ENCODE measurements at regions not wholly inside any gene's neighbourhood (a gene's known extent, or its start where the extent isn't known, plus 50 kb on each side); places are given as distances from the start of the nearest gene placed in this dataset.

DNA sequence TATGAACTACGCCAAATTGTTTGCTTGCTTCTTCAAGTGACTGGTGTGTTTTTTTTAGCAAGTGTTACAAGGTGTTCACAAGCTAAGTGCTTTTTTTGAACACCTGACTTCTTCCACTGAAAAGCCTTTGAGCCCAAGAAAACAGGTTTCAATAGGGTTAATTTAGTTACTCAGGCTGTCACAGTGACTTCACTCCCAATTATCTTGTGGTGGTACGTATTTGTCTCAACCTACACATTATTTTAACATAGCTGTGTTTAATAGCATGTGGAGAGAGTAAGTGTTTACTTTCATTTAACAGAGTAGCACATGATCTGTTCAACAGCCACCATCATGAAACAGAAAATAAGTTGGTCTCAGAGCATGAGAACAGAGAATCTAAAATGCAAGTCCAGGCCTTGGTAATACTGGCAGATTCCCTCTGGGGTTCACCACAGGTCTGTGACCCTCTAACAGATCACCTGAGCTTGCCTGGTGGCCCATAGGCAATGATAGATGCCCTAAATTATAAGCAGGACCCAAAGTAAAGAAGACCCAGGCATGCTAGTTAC, 267.7 kb upstream of the SMARCA2 start:
- Mint-ChIP-seq H3K4me1 (no peaks in the 10 kb centered on the region), H3K4me3 (no peak overlapping the region), H3K27me3 (peaks cover 8% of the 10 kb centered on the region), H3K27ac (no peak overlapping the region), H3K9me3 (peaks cover 2% of the 10 kb centered on the region), H3K36me3 (ENCODE audit: low read depth) (no peaks in the 10 kb centered on the region)
- ChIA-PET POLR2A (no interaction called here), CTCF (no interaction called here)
- DNase-seq = no peak

DNA sequence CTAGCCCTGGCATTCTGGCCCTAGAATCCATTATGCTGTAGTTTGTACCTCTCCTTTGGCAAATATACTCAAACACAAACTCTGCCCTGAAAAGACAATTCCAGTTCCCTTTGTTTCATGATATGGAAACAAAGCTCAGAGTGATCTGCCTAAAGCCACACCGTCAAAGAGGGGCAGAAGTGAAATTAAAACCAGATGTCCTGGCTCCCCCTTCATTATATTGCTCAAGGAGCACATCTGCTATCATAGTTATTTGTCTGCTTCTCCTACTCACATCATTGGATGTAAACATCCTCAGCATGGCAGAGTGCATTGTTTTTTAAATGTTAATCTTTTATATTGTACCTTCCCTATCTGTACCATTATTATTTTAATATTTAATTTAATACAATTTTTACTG, 266.7 kb upstream of the SMARCA2 start:
- no peak overlapping the region for H3K4me3 Mint-ChIP-seq
- ChIA-PET CTCF (no interaction called here), POLR2A (no interaction called here)
- H3K27ac Mint-ChIP-seq = no peak overlapping the region
- no peak for DNase-seq
- peaks cover 2% of the 10 kb centered on the region for H3K9me3 Mint-ChIP-seq
- H3K4me1 Mint-ChIP-seq = no peaks in the 10 kb centered on the region
- H3K27me3 Mint-ChIP-seq = peaks cover 6% of the 10 kb centered on the region
- H3K36me3 Mint-ChIP-seq (ENCODE audit: low read depth) = no peaks in the 10 kb centered on the region

DNA sequence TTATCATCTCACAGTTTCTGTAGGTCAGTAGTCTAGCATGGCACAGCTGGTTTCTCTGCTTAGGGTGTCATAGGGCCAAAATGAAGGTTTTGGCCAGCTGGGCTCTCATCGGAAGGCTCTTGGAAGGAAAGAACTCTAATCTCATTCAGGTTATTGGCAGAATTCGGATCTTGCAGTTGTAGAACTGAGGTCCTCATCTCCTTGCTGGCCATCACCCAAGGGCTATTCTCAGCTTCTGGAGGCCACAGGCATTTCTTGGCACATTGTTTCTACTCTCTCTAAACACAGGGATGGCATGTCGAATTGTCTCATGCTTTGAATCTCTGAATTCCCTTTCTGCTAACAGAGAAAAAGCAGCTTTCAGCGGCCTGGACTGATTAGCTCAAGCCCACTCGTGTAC, 258.0 kb upstream of the SMARCA2 start:
- Mint-ChIP-seq H3K4me3 (no peak overlapping the region), H3K36me3 (ENCODE audit: low read depth) (no peaks in the 10 kb centered on the region), H3K27ac (no peak overlapping the region), H3K4me1 (no peaks in the 10 kb centered on the region), H3K9me3 (peaks cover 4% of the 10 kb centered on the region), H3K27me3 (no peaks in the 10 kb centered on the region)
- POLR2A ChIA-PET = no interaction called here
- CTCF ChIA-PET = no interaction called here
- no peak for DNase-seq

DNA sequence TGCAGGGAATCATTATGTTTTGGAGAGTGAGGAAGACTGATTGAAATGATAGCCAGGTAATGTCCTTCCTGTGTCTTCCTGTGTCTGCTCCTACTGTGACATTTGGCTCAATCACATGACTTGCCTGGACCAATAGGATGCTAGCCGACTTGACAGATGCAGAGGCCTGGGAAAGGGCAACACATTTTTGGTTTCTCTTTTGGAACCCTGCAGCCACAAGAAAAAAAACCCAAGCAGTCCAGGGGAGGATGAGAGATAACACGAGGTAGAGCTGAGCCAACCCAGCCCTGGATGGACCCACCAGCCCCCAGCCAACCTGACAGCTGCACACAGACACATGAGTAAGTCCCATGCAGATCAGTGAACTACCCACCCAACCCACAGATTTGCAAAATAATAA, 256.1 kb upstream of the SMARCA2 start:
- H3K27ac Mint-ChIP-seq = no peak overlapping the region
- no peak overlapping the region for H3K4me3 Mint-ChIP-seq
- H3K36me3 Mint-ChIP-seq (ENCODE audit: low read depth) = no peaks in the 10 kb centered on the region
- no peaks in the 10 kb centered on the region for H3K27me3 Mint-ChIP-seq
- no peak for DNase-seq
- H3K4me1 Mint-ChIP-seq = no peaks in the 10 kb centered on the region
- H3K9me3 Mint-ChIP-seq = peaks cover 4% of the 10 kb centered on the region
- ChIA-PET CTCF (no interaction called here), POLR2A (no interaction called here)

DNA sequence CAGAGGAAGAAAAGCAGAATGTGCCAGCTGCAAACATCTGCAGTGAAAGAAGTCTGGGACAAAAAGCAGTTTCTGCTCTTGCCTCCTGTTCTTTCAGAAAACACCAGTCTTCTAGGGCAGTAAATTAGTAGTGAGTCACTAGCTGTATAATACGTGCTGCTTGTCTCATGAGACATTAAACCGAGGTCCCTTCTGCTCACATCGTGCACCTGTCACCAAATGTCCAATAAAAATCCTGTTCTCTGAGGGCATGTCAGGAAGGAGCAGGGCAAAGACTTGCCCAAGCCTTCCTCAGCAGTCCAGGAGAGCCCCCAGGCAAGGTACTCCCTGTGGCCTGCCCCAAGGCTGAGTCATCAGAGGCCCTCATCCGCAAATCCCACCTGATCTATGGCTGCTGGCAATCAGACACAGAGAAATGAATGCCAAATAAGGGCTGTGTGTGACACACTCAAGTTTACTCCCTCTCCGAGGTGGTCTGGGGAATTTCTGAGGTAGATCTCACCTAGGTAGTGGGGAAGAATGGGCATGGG, 255.3 kb upstream of the SMARCA2 start:
- ChIA-PET CTCF (no interaction called here), POLR2A (no interaction called here)
- no peak for DNase-seq
- Mint-ChIP-seq H3K4me3 (no peak overlapping the region), H3K36me3 (ENCODE audit: low read depth) (no peaks in the 10 kb centered on the region), H3K9me3 (peaks cover 4% of the 10 kb centered on the region), H3K27ac (no peak overlapping the region), H3K4me1 (no peaks in the 10 kb centered on the region), H3K27me3 (peaks cover under 1% of the 10 kb centered on the region)

DNA sequence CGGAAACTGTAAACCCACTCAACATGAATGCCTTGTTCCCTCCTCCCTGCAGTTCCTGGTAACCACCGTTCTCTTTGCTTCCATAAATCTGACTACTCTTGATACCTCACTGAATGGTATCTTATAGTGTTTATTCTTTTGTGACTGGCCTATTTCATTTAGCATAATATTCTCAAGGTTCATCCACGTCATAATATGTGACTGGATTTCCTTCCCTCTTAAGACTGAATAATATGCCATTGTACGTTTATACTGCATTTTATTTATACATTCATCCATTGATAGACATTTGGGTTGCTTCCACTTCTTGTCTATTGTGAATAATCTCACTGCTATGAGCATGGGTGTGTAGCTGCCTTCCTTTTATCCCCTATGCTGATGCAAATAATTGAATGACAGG, 253.3 kb upstream of the SMARCA2 start:
- Mint-ChIP-seq H3K27me3 (peaks cover 7% of the 10 kb centered on the region), H3K4me1 (no peaks in the 10 kb centered on the region), H3K27ac (no peak overlapping the region), H3K9me3 (peaks cover 4% of the 10 kb centered on the region), H3K4me3 (no peak overlapping the region), H3K36me3 (ENCODE audit: low read depth) (no peaks in the 10 kb centered on the region)
- ChIA-PET CTCF (no interaction called here), POLR2A (no interaction called here)
- DNase-seq = no peak

DNA sequence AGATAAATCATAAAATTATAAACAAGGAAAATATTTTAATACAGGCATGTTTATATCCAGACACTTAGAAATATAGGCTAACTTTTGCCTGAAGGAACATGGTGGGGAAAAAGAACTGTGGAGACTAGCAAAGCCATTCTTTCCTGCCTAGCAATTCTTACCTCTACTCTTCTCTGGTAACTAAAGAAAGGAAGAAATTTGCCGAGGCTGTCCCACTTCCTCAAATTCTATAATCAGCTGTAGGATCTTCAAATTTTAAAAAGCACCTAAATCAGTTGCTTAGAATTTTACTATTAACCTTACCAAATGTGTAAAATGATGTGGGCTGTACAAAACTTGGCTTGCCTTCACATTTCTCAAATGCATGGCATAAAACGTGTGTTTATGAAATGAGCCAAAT, 249.1 kb upstream of the SMARCA2 start:
- ChIA-PET POLR2A (no interaction called here), CTCF (no interaction called here)
- Mint-ChIP-seq H3K9me3 (no peaks in the 10 kb centered on the region), H3K27ac (no peak overlapping the region), H3K36me3 (ENCODE audit: low read depth) (no peaks in the 10 kb centered on the region), H3K27me3 (peaks cover 8% of the 10 kb centered on the region), H3K4me3 (no peak overlapping the region), H3K4me1 (no peaks in the 10 kb centered on the region)
- DNase-seq = no peak

DNA sequence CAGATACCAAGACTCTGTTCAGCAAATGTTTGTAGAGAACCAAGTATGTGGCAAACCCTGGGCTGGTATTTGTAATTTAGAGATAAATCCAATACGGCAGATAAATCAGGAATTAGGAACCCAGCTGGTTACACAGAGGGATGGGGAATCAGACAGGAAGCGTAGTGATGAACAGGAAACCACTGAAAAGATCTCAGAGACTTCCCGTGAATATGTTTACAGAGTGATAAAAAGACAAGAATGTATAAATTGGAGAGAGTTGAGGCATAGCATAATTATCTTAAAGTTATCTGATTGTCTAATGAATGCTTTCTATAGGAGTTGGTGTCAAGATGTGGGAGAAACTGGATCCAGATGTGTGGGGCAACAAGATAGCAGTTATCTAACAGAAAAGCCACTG, 246.6 kb upstream of the SMARCA2 start:
- Mint-ChIP-seq H3K27ac (no peak overlapping the region), H3K9me3 (no peaks in the 10 kb centered on the region), H3K4me1 (no peaks in the 10 kb centered on the region), H3K4me3 (no peak overlapping the region), H3K27me3 (peaks cover 8% of the 10 kb centered on the region), H3K36me3 (ENCODE audit: low read depth) (no peaks in the 10 kb centered on the region)
- POLR2A ChIA-PET = no interaction called here
- CTCF ChIA-PET = no interaction called here
- no peak for DNase-seq

DNA sequence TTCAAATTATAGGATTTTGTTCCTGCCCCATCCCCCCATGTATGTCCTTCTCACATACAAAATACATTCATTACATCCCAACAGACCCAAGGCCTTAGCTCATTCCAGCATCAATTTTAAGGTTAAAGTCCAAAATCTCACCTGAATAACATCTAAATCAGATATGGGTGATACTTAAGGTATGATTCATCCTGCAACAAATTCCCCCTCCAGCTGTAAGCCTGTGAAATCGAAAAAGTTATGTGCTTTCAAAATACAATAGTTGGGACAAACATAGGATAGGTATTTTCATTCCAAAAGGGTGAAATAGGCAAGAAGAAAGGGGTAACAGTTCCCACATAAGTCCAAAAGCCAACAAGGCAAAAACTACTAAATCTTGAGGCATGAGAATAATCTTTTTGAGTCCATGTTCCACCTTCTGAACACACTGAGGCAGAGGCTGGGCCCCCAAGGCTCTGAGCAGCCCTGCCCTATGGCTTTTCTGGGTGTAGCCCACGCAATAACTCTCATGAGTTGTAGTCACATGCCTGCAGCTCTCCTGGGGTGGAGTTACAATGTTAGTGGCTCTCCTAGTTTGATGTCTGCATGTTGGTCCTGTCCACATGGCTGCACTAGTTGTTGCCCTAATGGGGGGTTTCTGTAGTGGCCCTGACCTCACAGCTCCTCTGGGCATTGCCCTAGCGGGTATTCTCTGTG, 243.9 kb upstream of the SMARCA2 start:
- peaks cover 6% of the 10 kb centered on the region for H3K27me3 Mint-ChIP-seq
- POLR2A ChIA-PET = no interaction called here
- CTCF ChIA-PET = no interaction called here
- no peaks in the 10 kb centered on the region for H3K4me1 Mint-ChIP-seq
- no peaks in the 10 kb centered on the region for H3K9me3 Mint-ChIP-seq
- H3K36me3 Mint-ChIP-seq (ENCODE audit: low read depth) = no peaks in the 10 kb centered on the region
- H3K27ac Mint-ChIP-seq = no peak overlapping the region
- DNase-seq = no peak
- H3K4me3 Mint-ChIP-seq = no peak overlapping the region

DNA sequence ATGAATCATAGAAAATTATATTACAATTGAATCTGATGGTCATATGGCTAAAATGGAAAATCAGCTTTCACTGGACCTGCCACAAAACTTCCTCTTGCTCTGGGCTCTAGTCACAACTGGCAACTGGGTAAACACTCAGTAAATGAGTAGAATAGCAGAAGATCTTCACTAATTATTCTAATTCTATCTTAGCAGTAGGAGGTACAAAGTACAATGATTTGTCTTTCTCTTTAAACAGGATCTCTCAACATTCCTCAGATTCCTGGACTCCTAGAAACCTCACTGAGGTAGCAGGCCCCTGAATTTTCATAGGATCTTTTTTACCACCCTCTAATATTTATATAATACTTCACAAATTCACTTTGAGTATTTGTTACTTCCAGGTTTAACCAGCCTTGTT, 239.9 kb upstream of the SMARCA2 start:
- CTCF ChIA-PET = no interaction called here
- Mint-ChIP-seq H3K4me1 (no peaks in the 10 kb centered on the region), H3K9me3 (no peaks in the 10 kb centered on the region), H3K4me3 (no peak overlapping the region), H3K27ac (no peak overlapping the region), H3K27me3 (no peaks in the 10 kb centered on the region), H3K36me3 (ENCODE audit: low read depth) (no peaks in the 10 kb centered on the region)
- no peak for DNase-seq
- POLR2A ChIA-PET = no interaction called here

DNA sequence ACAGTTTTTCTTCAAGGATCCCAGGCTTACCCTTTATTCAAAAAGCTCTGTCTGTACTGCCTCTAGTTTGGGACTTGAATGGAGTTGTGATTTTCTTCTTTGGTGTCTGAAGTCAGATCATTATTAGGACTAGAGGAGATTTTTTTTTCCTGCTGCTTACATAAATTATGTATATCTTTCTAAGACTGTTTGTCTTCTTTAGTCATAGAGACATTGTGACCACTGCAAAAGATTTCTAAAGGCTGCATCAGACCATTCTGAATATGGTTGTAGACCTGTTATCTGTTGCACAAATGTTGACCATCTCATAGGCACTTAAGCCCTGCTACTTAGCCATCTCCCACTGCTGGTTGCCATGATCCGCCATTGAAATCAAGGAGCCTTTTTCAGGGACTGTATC, 238.5 kb upstream of the SMARCA2 start:
- ChIA-PET CTCF (no interaction called here), POLR2A (no interaction called here)
- Mint-ChIP-seq H3K27me3 (no peaks in the 10 kb centered on the region), H3K9me3 (no peaks in the 10 kb centered on the region), H3K27ac (no peak overlapping the region), H3K4me3 (no peak overlapping the region), H3K36me3 (ENCODE audit: low read depth) (no peaks in the 10 kb centered on the region), H3K4me1 (no peaks in the 10 kb centered on the region)
- DNase-seq = no peak

DNA sequence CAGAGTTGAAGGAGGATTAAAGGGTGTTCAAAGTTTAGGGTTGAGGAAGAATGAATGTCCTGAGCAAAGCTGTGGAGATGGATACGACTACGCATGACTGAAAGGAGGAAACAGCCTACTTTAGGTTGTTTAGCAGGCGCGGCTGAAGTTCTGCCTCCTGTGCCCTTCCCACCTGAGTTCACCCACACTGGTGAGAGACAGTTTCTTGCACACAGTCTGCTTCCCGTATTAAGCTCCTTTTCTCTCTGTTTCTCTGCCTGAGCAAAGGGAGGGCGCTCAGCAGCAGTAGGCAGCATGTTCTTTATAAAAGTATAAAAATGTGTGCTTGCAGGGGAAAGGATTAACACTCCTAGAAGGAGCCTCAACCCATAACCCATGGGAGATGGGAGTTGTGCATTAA, 224.0 kb upstream of the SMARCA2 start:
- CTCF ChIA-PET = no interaction called here
- POLR2A ChIA-PET = no interaction called here
- no peaks in the 10 kb centered on the region for H3K4me1 Mint-ChIP-seq
- no peaks in the 10 kb centered on the region for H3K36me3 Mint-ChIP-seq (ENCODE audit: low read depth)
- no peak overlapping the region for H3K27ac Mint-ChIP-seq
- H3K9me3 Mint-ChIP-seq = no peaks in the 10 kb centered on the region
- no peak overlapping the region for H3K4me3 Mint-ChIP-seq
- no peak for DNase-seq
- no peaks in the 10 kb centered on the region for H3K27me3 Mint-ChIP-seq

DNA sequence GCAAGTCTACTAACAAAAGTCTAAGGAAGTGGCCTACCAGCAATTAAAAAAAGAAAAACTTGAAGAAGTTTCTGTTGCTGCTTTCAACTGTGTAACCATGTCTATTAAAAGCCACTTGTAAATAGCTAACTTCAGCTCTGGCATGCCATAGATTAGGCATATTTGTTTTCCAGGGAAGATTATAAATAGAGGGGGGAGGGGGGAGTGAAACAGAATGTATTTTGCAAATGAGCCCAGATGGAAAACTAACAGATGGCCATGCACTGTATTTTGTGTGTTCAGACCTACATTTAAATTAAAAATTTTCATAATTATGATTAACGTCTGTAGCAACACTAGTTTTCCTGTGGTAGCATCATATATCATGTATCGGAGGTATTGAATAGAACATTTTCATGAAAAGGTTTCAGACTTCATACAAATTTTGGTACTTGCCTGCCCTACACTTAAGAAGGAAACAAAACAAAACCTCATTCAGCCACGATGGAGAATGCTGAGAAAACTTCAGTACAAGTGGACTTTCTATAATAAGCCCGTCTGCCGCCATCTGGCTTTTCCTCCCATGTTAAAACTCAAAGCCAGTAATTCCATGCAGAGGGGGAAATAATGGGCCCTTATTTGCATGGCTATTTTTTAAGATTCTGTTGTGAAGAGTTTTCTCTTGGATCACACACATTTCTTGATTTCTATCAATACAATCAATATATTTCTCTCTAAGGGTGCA, 220.4 kb upstream of the SMARCA2 start:
- no peak overlapping the region for H3K4me3 Mint-ChIP-seq
- no peak overlapping the region for H3K27ac Mint-ChIP-seq
- POLR2A ChIA-PET = no interaction called here
- no peaks in the 10 kb centered on the region for H3K27me3 Mint-ChIP-seq
- DNase-seq = no peak
- H3K9me3 Mint-ChIP-seq = no peaks in the 10 kb centered on the region
- no peaks in the 10 kb centered on the region for H3K36me3 Mint-ChIP-seq (ENCODE audit: low read depth)
- no peaks in the 10 kb centered on the region for H3K4me1 Mint-ChIP-seq
- CTCF ChIA-PET = no interaction called here
